Esophagus squamous epithelium (tissue), 4 donors: ENCODE measurements at regions not wholly inside any gene's neighbourhood (a gene's known extent, or its start where the extent isn't known, plus 50 kb on each side); places are given as distances from the start of the nearest gene placed in this dataset.

Source experiments
- CTCF ChIP-seq, 6 experiments: fragments of 450-650 bp in 4 of 6; fragments of 200-600 bp in 2 of 6; sonication (generic) in 2 of 6; IDR thresholded peaks; one replicate each; pipeline ENCODE4 v1.5.1; 2016 to 2019; ENCODE audit warnings: antibody characterized with exemption in 6 of 6, mild to moderate bottlenecking in 4 of 6, moderate library complexity in 4 of 6
- POLR2A ChIP-seq, 4 donors: fragments of 450-650 bp; IDR thresholded peaks; one replicate each; pipeline ENCODE4 v1.6.1; 2017; ENCODE audit warnings: antibody characterized with exemption in 4 of 4, mild to moderate bottlenecking in 4 of 4, moderate library complexity in 3 of 4

GRCh38 chr18:45528712-45529336, 86.5 kb upstream of the SLC14A2 start:
- TF ChIP-seq POLR2A (IDR thresholded peaks at IDR 0.05): no peak
- no peak for TF ChIP-seq CTCF (IDR thresholded peaks at IDR 0.05)
